ENCODE measurements at regions not wholly inside any gene's neighbourhood (a gene's known extent, or its start where the extent isn't known, plus 50 kb on each side); places are given as distances from the start of the nearest gene placed in this dataset.

GRCh38 chr4:43456383-43456782 is 563.9 kb downstream of the GRXCR1 start:
- no peak for TF ChIP-seq POLR2A (IDR thresholded peaks at IDR 0.05; ENCODE audit: low read depth, low read length)
- TF ChIP-seq EZH2 (IDR thresholded peaks at IDR 0.05; ENCODE audit: borderline replicate concordance, low read depth, low read length, severe bottlenecking) = no peak
